Activated CD8-positive, alpha-beta T cell treated with anti-CD3 and anti-CD28 coated beads for 36 hours (primary cell): ENCODE measurements at regions not wholly inside any gene's neighbourhood (a gene's known extent, or its start where the extent isn't known, plus 50 kb on each side); places are given as distances from the start of the nearest gene placed in this dataset.
"Not testable (repeated sequence)": the region's sequence is repeated elsewhere in the genome, so short reads cannot be mapped to it uniquely, and the experiment has no call there.

Experiments used
- ATAC-seq: fragments of 200-7000 bp; cut with Tn5 transposase; one replicate; pipeline ENCODE4 v1.10.0; 2021; ENCODE audit warnings: mild to moderate bottlenecking, moderate library complexity
- CTCF ChIA-PET: fragments of 350-600 bp; sonication (Branson Sonifier 250); formaldehyde crosslinking; loops from one replicate; lab custom pipeline; 2021; ENCODE audit warnings: antibody characterized with exemption; lab: Charles Lee
- POLR2A ChIA-PET: fragments of 350-600 bp; sonication (Branson Sonifier 250); formaldehyde crosslinking; loops from one replicate; lab custom pipeline; 2021; ENCODE audit warnings: antibody characterized with exemption; lab: Charles Lee
- DNase-seq: peaks from one replicate; pipeline ENCODE4 v3.0.0-alpha.2; 2020
- H3K27ac Mint-ChIP-seq: one replicate; pipeline ENCODE4 v1.8.0; 2021; ENCODE audit warnings: mild to moderate bottlenecking, mixed read lengths
- H3K27me3 Mint-ChIP-seq: one replicate; pipeline ENCODE4 v1.8.0; 2021; ENCODE audit warnings: mixed read lengths
- H3K36me3 Mint-ChIP-seq: one replicate; pipeline ENCODE4 v1.8.0; 2021; ENCODE audit warnings: low read depth, mixed read lengths
- H3K4me1 Mint-ChIP-seq: one replicate; pipeline ENCODE4 v1.8.0; 2021; ENCODE audit warnings: low read depth, mixed read lengths
- H3K4me3 Mint-ChIP-seq: one replicate; pipeline ENCODE4 v1.8.0; 2021; ENCODE audit warnings: mild to moderate bottlenecking, moderate library complexity, mixed read lengths
- H3K9me3 Mint-ChIP-seq: one replicate; pipeline ENCODE4 v1.8.0; 2021; ENCODE audit warnings: mixed read lengths
- intact Hi-C: fragments of 100-400 bp; cut with micrococcal nuclease; formaldehyde crosslinking; loops from one replicate; pipeline ENCODE4 v1.10.0; 2022
- TF ChIP-seq, protein P1 (sequence below): fragments of 200-600 bp; IDR thresholded peaks from one replicate; pipeline ENCODE4 v1.8.0; 2022; ENCODE audit warnings: antibody characterized with exemption, mild to moderate bottlenecking

DNA sequence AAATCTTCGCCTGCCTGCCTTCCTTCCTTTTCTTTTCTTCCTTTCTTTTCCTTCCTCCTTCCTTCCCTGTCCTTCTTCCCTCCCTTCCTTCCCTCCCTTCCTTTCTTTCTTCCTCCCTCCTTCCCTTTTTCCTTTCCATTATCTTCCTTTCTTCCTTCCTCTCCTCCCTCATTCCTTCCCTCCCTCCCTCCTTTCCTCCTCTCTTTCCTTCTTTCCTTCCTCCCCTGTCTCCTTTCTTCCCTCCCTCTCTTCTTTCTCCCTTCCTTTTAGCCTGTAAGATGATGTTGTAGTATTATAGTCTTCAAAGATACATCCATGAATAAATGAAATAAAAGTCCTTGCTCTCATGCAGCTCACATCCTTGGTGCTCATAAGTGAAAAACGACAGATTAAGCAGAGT is 539.3 kb downstream of the RBFOX1 start:
- CTCF ChIA-PET: no interaction called here
- no peaks in the 10 kb centered on the region for H3K36me3 Mint-ChIP-seq
- TF ChIP-seq, protein P1, sequence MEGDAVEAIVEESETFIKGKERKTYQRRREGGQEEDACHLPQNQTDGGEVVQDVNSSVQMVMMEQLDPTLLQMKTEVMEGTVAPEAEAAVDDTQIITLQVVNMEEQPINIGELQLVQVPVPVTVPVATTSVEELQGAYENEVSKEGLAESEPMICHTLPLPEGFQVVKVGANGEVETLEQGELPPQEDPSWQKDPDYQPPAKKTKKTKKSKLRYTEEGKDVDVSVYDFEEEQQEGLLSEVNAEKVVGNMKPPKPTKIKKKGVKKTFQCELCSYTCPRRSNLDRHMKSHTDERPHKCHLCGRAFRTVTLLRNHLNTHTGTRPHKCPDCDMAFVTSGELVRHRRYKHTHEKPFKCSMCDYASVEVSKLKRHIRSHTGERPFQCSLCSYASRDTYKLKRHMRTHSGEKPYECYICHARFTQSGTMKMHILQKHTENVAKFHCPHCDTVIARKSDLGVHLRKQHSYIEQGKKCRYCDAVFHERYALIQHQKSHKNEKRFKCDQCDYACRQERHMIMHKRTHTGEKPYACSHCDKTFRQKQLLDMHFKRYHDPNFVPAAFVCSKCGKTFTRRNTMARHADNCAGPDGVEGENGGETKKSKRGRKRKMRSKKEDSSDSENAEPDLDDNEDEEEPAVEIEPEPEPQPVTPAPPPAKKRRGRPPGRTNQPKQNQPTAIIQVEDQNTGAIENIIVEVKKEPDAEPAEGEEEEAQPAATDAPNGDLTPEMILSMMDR: no peak

DNA sequence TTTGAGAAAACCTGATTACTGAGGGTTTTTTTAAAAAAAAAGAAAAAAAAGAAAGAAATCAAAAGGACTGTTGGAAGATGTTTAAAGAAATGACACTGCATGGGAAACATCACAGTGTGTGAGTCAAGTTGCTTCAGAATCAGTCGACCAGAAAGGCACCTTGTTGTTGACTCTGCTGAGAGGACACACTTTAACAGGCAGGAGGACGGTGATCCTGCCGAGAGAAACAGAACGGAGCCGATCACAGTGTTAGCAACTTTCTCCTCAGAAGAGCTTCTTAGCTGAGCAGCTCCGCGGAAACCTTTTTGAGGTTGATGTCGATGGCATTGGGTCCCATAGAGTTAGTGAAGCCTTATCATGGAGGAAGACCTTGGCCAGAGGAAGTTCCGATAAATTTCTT is 538.7 kb downstream of the RBFOX1 start:
- Mint-ChIP-seq H3K27me3 (no peaks in the 10 kb centered on the region), H3K9me3 (peaks cover 8% of the 10 kb centered on the region), H3K4me1 (no peaks in the 10 kb centered on the region), H3K36me3 (no peaks in the 10 kb centered on the region), H3K27ac (no peak overlapping the region), H3K4me3 (no peak overlapping the region)
- ChIA-PET CTCF (no interaction called here), POLR2A (no interaction called here)
- TF ChIP-seq, protein P1: no peak
- ATAC-seq (no peak), DNase-seq (no peak)
- intact Hi-C loops: no loop called here

More for the DNA sequence above, 539.3 kb downstream of the RBFOX1 start:
- no peaks in the 10 kb centered on the region for H3K4me1 Mint-ChIP-seq
- H3K9me3 Mint-ChIP-seq: peaks cover 8% of the 10 kb centered on the region
- no peaks in the 10 kb centered on the region for H3K27me3 Mint-ChIP-seq
- DNase-seq (no peak), ATAC-seq (no peak)
- POLR2A ChIA-PET: no interaction called here
- intact Hi-C loops: no loop called here
- no peak overlapping the region for H3K27ac Mint-ChIP-seq
- H3K4me3 Mint-ChIP-seq: no peak overlapping the region

DNA sequence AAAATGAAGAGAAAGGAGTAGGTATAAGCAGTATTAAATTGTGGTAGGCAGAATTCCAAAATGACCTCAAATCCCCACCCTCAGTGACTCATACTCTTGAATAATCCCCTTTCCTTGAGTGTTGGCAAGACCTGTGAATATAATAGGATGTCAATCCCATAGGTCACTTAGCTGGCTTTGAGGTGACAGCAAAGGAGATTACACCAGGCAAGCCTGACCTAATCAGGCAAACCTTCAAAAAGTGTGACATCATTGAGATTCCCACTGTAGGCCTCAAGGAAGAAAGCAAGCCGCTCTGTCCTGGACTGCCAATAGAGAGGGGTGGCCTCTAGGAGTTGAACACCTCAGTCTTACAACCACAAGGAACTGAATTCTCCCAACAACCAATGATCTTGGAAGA is 535.2 kb downstream of the RBFOX1 start:
- ATAC-seq (no peak), DNase-seq (no peak)
- CTCF ChIA-PET: no interaction called here
- intact Hi-C loops: no loop called here
- Mint-ChIP-seq H3K27me3 (no peaks in the 10 kb centered on the region), H3K36me3 (no peaks in the 10 kb centered on the region), H3K27ac (no peak overlapping the region), H3K4me3 (no peak overlapping the region), H3K4me1 (no peaks in the 10 kb centered on the region), H3K9me3 (no peaks in the 10 kb centered on the region)
- POLR2A ChIA-PET: no interaction called here
- TF ChIP-seq, protein P1: no peak

DNA sequence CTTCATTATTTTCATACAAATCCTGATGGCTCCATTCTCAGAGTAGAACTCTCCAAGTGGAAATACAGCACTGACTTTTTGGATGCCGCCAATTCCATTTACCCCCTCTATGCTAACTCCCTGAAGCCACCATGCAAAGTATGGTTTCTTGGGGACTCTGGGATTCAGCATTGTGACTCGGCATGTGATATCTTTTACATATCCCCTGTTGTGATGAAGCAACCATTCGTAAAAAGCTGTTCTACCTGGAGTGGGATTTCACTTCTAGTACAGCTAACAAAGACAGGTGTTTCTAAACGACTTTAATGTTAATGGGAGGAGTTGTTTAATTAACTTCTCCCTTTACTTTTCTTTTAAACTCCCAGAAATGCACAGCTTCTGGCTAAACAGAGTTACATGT is 533.5 kb downstream of the RBFOX1 start:
- Mint-ChIP-seq H3K4me3 (no peak overlapping the region), H3K9me3 (no peaks in the 10 kb centered on the region), H3K4me1 (no peaks in the 10 kb centered on the region), H3K27ac (no peak overlapping the region), H3K27me3 (no peaks in the 10 kb centered on the region), H3K36me3 (no peaks in the 10 kb centered on the region)
- ChIA-PET CTCF (no interaction called here), POLR2A (no interaction called here)
- ATAC-seq: no peak
- TF ChIP-seq, protein P1: no peak
- DNase-seq: no peak
- intact Hi-C loops: no loop called here

DNA sequence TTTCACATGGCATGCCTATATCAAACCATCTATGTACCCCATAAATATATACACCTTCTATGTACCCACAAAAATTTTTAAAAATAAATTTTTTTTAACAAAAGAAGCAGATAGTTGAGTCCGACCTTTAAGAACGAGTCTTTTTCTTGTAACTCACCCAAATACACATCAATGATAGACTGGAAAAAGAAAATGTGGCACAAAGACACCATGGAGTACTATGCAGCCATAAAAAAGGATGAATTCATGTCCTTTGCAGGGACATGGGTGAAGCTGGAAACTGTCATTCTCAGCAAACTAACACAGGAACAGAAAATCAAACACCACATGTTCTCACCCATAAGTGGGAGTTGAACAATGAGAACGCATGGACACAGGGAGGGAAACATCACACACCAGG is 532.7 kb downstream of the RBFOX1 start:
- H3K4me1 Mint-ChIP-seq, CTCF ChIA-PET, POLR2A ChIA-PET, H3K9me3 Mint-ChIP-seq, H3K27me3 Mint-ChIP-seq, ATAC-seq, DNase-seq, intact Hi-C loops, H3K27ac Mint-ChIP-seq, H3K4me3 Mint-ChIP-seq, H3K36me3 Mint-ChIP-seq: not testable (repeated sequence)
